GM12874 (cell line): ENCODE measurements at regions not wholly inside any gene's neighbourhood (a gene's known extent, or its start where the extent isn't known, plus 50 kb on each side); places are given as distances from the start of the nearest gene placed in this dataset.

Experiments
- CTCF ChIP-seq: IDR thresholded peaks from 2 replicates; pipeline ENCODE4 v1.5.1; 2011; ENCODE audit warnings: low read depth, mild to moderate bottlenecking, control low read depth, low read length, moderate library complexity; ENCODE audit not compliant: insufficient read depth

- TF ChIP-seq CTCF, result no peak
These were observed 354.0 kb upstream of the RGS17 start for GRCh38 chr6:153485072-153485471.

DNA sequence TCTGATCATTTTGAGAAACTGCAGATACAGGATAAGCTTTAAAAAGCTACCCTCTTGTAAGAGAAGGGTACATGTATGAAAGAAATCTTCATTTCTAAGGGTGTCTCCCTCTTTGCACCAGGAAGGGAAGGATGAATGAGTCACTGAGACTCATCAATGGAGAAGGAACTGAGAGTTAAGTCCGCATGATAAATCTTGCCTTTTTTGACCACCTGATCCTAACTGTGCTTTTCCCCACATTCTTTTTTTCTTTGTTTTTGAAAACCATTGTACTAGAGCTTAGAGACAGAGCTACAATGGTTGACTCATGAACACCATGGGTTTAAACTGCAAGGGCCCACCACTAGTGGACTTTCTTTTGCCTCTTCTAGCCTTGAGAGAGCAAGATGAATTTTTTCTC lies 353.0 kb upstream of the RGS17 start:
- no peak for TF ChIP-seq CTCF

DNA sequence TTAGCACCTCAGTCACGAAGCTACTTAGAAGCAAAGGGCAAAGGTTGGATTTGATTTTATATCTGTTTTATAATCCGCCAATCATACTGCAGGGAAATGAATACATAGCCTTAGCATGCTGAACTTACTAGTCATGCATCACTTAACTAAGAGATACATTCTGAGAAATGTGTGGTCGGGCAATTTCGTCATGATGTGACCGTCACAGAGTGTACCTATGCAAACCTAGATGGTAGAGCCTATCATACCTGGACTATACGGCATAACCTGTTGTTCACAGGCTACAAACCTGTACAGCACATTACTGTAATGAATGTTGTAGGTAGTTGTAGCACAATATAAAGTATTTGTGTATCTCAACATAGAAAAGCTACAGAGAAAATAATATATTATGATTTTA lies 345.2 kb upstream of the RGS17 start:
- no peak for TF ChIP-seq CTCF

DNA sequence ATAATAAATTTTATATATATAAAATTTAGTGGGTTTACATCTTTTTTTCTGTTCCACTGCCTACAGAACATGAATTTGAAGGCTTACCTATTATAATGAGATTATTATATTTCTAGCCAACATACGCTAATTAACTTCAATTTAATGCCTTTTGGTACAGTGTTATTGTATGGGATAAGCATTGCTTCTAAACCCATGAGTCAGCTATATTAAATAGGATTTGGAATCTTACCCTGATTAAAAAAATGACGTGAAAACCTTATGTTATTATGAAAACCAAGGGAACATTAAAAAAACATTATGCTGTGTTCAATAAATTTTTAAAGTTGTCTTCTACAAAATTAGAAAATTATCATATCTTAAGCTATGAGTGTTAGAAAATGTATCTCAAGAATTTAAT lies 334.0 kb upstream of the RGS17 start:
- TF ChIP-seq CTCF, result no peak

DNA sequence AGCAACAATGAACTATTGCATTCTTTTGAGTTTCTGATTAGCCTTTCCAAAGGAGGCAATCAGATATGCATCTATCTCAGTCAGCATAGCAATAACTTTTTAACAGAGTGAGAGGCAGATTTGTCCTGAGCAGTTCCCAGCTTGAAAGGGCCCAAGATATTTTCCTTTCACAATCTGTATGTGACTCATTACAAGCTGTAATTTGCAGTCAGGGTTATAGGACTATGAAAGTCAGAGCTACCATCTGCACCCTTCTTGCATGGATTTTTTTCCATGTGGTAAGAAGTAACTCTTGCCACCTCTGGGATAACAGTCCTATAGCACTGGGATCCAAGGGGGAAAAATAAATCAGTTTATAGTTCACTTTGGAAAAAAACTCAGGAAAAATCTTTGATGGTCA lies 318.2 kb upstream of the RGS17 start:
- no peak for TF ChIP-seq CTCF

GRCh38 chr6:153442096-153442495 lies 311.0 kb upstream of the RGS17 start:
- no peak for TF ChIP-seq CTCF

DNA sequence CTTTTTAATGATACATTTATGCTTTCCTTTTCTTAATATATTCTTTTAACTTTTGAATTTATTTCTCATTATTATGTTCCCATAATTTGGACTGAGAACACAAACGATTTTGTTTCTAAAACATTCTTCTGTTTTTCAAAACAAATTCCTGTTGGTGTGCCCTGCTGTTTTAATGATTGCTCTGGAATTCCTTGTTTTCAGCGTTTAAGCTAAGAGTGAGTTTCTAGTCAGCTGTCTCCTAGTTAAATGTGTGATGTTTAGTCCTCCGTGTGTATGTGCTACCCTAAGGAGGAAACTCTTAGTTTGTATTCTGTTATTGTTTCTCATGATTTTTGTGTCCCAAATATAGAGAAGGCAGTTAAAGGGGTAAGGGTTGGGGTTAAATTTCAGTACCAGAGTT lies 306.1 kb upstream of the RGS17 start:
- no peak for TF ChIP-seq CTCF

DNA sequence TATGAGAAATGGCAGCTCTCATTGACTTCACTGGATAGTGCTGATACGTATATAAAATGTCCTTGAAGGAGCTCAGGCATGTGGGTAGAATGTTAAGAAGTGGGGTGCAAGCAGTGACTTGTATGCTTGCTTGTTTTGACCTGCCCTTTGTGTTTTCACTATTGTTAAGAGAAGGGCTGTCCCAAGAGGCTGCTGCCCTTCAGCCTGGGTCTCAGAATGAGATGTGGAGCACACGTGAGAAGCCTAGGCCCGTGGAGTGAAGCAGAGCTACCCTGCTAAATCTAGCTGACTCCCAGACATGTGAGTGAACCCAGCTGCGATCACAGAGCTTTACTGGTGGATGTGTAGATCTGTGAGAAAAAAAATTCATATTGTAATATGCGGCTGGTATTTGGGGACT lies 305.3 kb upstream of the RGS17 start:
- TF ChIP-seq CTCF, result no peak
